K562 (cell line): ENCODE measurements at regions not wholly inside any gene's neighbourhood (a gene's known extent, or its start where the extent isn't known, plus 50 kb on each side); places are given as distances from the start of the nearest gene placed in this dataset.

Experiments used
- ATAC-seq: fragments of 200-7000 bp; cut with Tn5 transposase; 3 replicates; pipeline ENCODE4 v1.9.1; 2020; ENCODE audit warnings: moderate library complexity
- BruUV-seq: library from RNA; stranded (reverse); fragments of 400-500 nt; replicated peaks from 2 replicates; lab custom pipeline; 2021; lab: Mats Ljungman, UMichigan
- CTCF ChIA-PET: fragments of 300-600 bp; formaldehyde crosslinking; extraction: SDS; loops from one replicate; lab custom pipeline; 2021; ENCODE audit warnings: low intra/inter-chr PET ratio; lab: Yijun Ruan, JAX
- POLR2A ChIA-PET: fragments of 300-600, 350-650 bp; sonication (Branson Sonifier 250); formaldehyde crosslinking; extraction: SDS; loops from one replicate; lab custom pipeline; 2021; ENCODE audit warnings: antibody characterized with exemption, inconsistent platforms; lab: Yijun Ruan, JAX
- DNase-seq, 4 experiments: peaks; one replicate each; pipeline versions ENCODE4 v3.0.0 to v3.0.0-alpha.2; 2011 to 2018; ENCODE audit warnings: low spot score in 3 of 4, mixed read lengths in 3 of 4; ENCODE audit errors: extremely low read depth in 1 of 4
- FAIRE-seq: peaks from 2 replicates; lab custom pipeline; 2011; peaks lifted over from hg19 to GRCh38; lab: Jason Lieb, UNC
- H2AFZ ChIP-seq: 2 replicates; pipeline ENCODE4 v1.6.0; 2011; ENCODE audit warnings: low read depth, low read length, control low read depth, inconsistent platforms
- H3K27ac ChIP-seq: fragments of 200-600 bp; 3 replicates; pipeline ENCODE4 v1.8.0; 2011; ENCODE audit warnings: low read depth, mild to moderate bottlenecking, control low read depth, inconsistent platforms, low read length, moderate library complexity, mixed read lengths; ENCODE audit errors: extremely low read depth
- H3K27me3 ChIP-seq, 2 experiments: fragments of 300-600 bp in 1 of 2; 2 replicates in 1 of 2; 3 replicates in 1 of 2; pipeline versions ENCODE4 v1.6.0 to v1.8.0; 2011; ENCODE audit warnings: inconsistent platforms in 2 of 2, low read length in 2 of 2, mild to moderate bottlenecking in 1 of 2, mixed read lengths in 1 of 2, moderate library complexity in 1 of 2; ENCODE audit not compliant: control insufficient read depth in 2 of 2, insufficient read depth in 2 of 2
- H3K36me3 ChIP-seq: fragments of 300-600 bp; 3 replicates; pipeline ENCODE4 v1.8.0; 2011; ENCODE audit warnings: mild to moderate bottlenecking, low read length, inconsistent platforms; ENCODE audit not compliant: control insufficient read depth, insufficient read depth
- H3K4me1 ChIP-seq, 2 experiments: fragments of 200-600 bp in 1 of 2; replicated peaks in 1 of 2; 2 replicates in 1 of 2; 3 replicates in 1 of 2; pipeline versions ENCODE4 v1.5.1 to v1.8.0; 2011; ENCODE audit warnings: inconsistent platforms in 2 of 2, low read length in 2 of 2, mild to moderate bottlenecking in 1 of 2, mixed read lengths in 1 of 2, moderate library complexity in 1 of 2; ENCODE audit not compliant: control insufficient read depth in 2 of 2, insufficient read depth in 2 of 2
- H3K4me2 ChIP-seq: 2 replicates; pipeline ENCODE4 v1.6.1; 2011; ENCODE audit warnings: low read length, control low read depth, inconsistent platforms, mixed read lengths; ENCODE audit not compliant: insufficient read depth
- H3K4me3 ChIP-seq: fragments of 200-600 bp; sonication (generic), shearing (Covaris generic); 2 replicates; pipeline ENCODE4 v1.5.1; 2016; ENCODE audit warnings: control low read depth, inconsistent platforms
- H3K79me2 ChIP-seq: fragments of 200-600 bp; 3 replicates; pipeline ENCODE4 v1.8.0; 2011; ENCODE audit warnings: low read length, inconsistent platforms; ENCODE audit not compliant: control insufficient read depth, insufficient read depth
- H3K9ac ChIP-seq, 2 experiments: 2 replicates each; pipeline versions ENCODE4 v1.6.0 to v1.6.1; 2011; ENCODE audit warnings: low read depth in 2 of 2, low read length in 2 of 2, control low read depth in 1 of 2, inconsistent platforms in 1 of 2, mild to moderate bottlenecking in 1 of 2, mixed read lengths in 1 of 2; ENCODE audit not compliant: insufficient read depth in 1 of 2
- H3K9me1 ChIP-seq: one replicate; pipeline ENCODE4 v1.6.0; 2011; ENCODE audit warnings: inconsistent platforms, mild to moderate bottlenecking, low read length, moderate library complexity; ENCODE audit not compliant: control insufficient read depth, insufficient read depth
- H3K9me3 ChIP-seq: replicated peaks from 2 replicates; pipeline ENCODE4 v1.5.1; 2011; ENCODE audit warnings: low read depth, low read length, inconsistent platforms; ENCODE audit not compliant: control insufficient read depth, insufficient read depth
- H4K20me1 ChIP-seq: replicated peaks from 2 replicates; pipeline ENCODE4 v1.6.1; 2011; ENCODE audit warnings: low read length, inconsistent platforms, mixed read lengths; ENCODE audit not compliant: control insufficient read depth, insufficient read depth
- EWSR1 ChIP-seq: fragments of 450-650 bp; IDR thresholded peaks from 2 replicates; pipeline ENCODE4 v1.6.1; 2018; ENCODE audit warnings: borderline replicate concordance, mild to moderate bottlenecking, low read depth, moderate library complexity; ENCODE audit not compliant: partially characterized antibody
- FOXJ3 ChIP-seq: sonication (generic); formaldehyde crosslinking; IDR thresholded peaks from 2 replicates; pipeline ENCODE4 v1.4.0; 2020; ENCODE audit warnings: mild to moderate bottlenecking, missing genetic modification reagents
- ILF3 ChIP-seq: fragments of 450-650 bp; IDR thresholded peaks from 2 replicates; pipeline ENCODE4 v1.6.1; 2018; ENCODE audit warnings: antibody characterized with exemption, mild to moderate bottlenecking, moderate library complexity, borderline replicate concordance
- NEUROD1 ChIP-seq: fragments of 150-350 bp; IDR thresholded peaks from 2 replicates; pipeline ENCODE4 v1.6.1; 2014; ENCODE audit warnings: borderline replicate concordance, low read length, low read depth; ENCODE audit not compliant: partially characterized antibody
- NR1H2 ChIP-seq: sonication (generic); formaldehyde crosslinking; IDR thresholded peaks from 2 replicates; pipeline ENCODE4 v1.4.0; 2020; ENCODE audit warnings: mild to moderate bottlenecking, missing genetic modification reagents
- PTBP1 ChIP-seq: fragments of 200-400 bp; formaldehyde crosslinking; IDR thresholded peaks from 2 replicates; pipeline ENCODE4 v1.6.1; 2017; ENCODE audit warnings: low read depth, low read length
- RBBP5 ChIP-seq: fragments of 200-600 bp; sonication (generic); IDR thresholded peaks from 2 replicates; pipeline ENCODE4 v1.6.1; 2012; ENCODE audit warnings: borderline replicate concordance, mild to moderate bottlenecking, low read length, control low read depth, inconsistent platforms; ENCODE audit not compliant: insufficient read depth, poor library complexity, severe bottlenecking
- RFX5 ChIP-seq: IDR thresholded peaks from 2 replicates; pipeline ENCODE4 v1.6.1; 2011; ENCODE audit warnings: low read depth, mild to moderate bottlenecking, improper control_type of control experiment, low read length
- ZNF224 ChIP-seq: sonication (generic); formaldehyde crosslinking; IDR thresholded peaks from 2 replicates; pipeline ENCODE4 v1.8.0; 2022; ENCODE audit warnings: mild to moderate bottlenecking, missing genetic modification reagents
- WGBS: fragments of 100-300 bp; shearing (Covaris generic); methylation state at CpG from one replicate; pipeline ENCODE4 v1.1.6; 2016; ENCODE audit warnings: low coverage, mixed read lengths; ENCODE audit not compliant: insufficient coverage; ENCODE audit errors: missing lambda C conversion rate; 5-methylcytosine and 5-hydroxymethylcytosine counted together
- in situ Hi-C: fragments of 300-500 bp; cut with MboI; formaldehyde crosslinking; loops from 4 replicates; pipeline ENCODE4 v1.15.0; 2018; ENCODE audit warnings: inconsistent platforms, mixed read lengths
- intact Hi-C: fragments of 100-400 bp; cut with micrococcal nuclease; formaldehyde crosslinking; loops from 2 replicates; pipeline ENCODE4 v1.14.2; 2022
- TF ChIP-seq, protein P1 (sequence below): fragments of 250-450 bp; sonication (Bioruptor Pico); IDR thresholded peaks from 2 replicates; pipeline ENCODE4 v1.4.0; 2020; ENCODE audit warnings: mild to moderate bottlenecking
- TF ChIP-seq, protein P2 (sequence below): sonication (generic); formaldehyde crosslinking; IDR thresholded peaks from 2 replicates; pipeline ENCODE4 v1.8.0; 2022; ENCODE audit warnings: missing genetic modification reagents, mild to moderate bottlenecking, moderate library complexity, borderline replicate concordance
- TF ChIP-seq, protein P3 (sequence below): sonication (generic); formaldehyde crosslinking; IDR thresholded peaks from 2 replicates; pipeline ENCODE4 v1.8.0; 2022; ENCODE audit warnings: mild to moderate bottlenecking, low read depth, missing genetic modification reagents
- TF ChIP-seq, protein P4 (sequence below): sonication (generic); formaldehyde crosslinking; IDR thresholded peaks from 2 replicates; pipeline ENCODE4 v1.8.1; 2023; ENCODE audit warnings: mild to moderate bottlenecking, missing genetic modification reagents
- TF ChIP-seq, protein P5 (sequence below): fragments of 250-450 bp; sonication (Bioruptor Pico); IDR thresholded peaks from 2 replicates; pipeline ENCODE4 v1.8.0; 2021; ENCODE audit warnings: borderline replicate concordance, mild to moderate bottlenecking, moderate library complexity; ENCODE audit not compliant: poor library complexity, severe bottlenecking

DNA sequence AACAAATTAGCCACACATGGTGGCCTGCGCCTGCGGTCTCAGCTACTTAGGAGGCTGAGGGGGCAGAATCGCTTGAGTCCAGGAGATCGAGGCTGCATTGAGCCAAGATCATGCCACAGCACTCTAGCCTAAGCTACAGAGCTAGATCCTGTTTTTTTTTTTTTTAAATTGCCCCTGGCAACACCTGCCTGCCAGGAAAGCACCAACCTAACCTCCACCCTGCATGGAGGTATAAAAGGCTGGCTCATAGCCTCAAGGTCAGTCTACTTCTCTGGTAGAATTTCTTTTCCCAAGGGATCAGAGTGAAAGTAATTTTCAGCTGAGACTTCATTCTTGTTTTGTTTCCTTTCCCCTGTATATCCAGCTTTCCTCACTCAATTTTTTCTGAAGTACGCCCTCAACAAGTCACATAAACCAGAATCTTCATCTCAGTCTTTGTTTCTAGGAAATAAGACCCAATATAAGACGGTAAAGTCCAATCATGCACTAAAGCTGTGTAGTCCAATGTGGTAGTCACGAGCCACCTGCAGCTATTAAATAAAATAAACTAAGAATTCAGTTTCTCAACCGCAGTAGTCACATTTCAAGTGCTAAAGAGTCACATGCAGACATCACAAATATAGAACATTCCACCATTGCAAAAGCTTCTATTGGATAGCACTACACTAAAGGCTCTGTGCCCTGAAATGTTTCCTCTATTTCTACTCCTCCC, 113.3 kb downstream of the HPGD start:
- FAIRE-seq (no peak), DNase-seq (no peak), ATAC-seq (no peak)
- H3K27ac ChIP-seq = no peak overlapping the region
- POLR2A ChIA-PET = no interaction called here
- H3K4me3 ChIP-seq = no peak overlapping the region
- intact Hi-C loops = no loop called here
- no peak overlapping the region for H3K4me2 ChIP-seq
- no peaks in the 10 kb centered on the region for H3K27me3 ChIP-seq
- H4K20me1 ChIP-seq = no peaks in the 10 kb centered on the region
- H2AFZ ChIP-seq = peak overlapping the region; percentile 15; the same call in 1 of the 2 replicates
- no peaks in the 10 kb centered on the region for H3K9me3 ChIP-seq
- H3K36me3 ChIP-seq = no peaks in the 10 kb centered on the region
- no TSS peak for BruUV-seq
- H3K4me1 ChIP-seq = no peaks in the 10 kb centered on the region
- H3K9me1 ChIP-seq = no peaks in the 10 kb centered on the region
- in situ Hi-C loops = no loop called here
- H3K9ac ChIP-seq = no peak overlapping the region
- TF ChIP-seq ILF3 (no peak), RBBP5 (no peak), ZNF224 (CRISPR knock-in tag) (no peak), FOXJ3 (no peak), NR1H2 (CRISPR knock-in tag) (no peak), RFX5 (no peak), PTBP1 (no peak), EWSR1 (no peak), NEUROD1 (no peak)
- TF ChIP-seq, protein P1, sequence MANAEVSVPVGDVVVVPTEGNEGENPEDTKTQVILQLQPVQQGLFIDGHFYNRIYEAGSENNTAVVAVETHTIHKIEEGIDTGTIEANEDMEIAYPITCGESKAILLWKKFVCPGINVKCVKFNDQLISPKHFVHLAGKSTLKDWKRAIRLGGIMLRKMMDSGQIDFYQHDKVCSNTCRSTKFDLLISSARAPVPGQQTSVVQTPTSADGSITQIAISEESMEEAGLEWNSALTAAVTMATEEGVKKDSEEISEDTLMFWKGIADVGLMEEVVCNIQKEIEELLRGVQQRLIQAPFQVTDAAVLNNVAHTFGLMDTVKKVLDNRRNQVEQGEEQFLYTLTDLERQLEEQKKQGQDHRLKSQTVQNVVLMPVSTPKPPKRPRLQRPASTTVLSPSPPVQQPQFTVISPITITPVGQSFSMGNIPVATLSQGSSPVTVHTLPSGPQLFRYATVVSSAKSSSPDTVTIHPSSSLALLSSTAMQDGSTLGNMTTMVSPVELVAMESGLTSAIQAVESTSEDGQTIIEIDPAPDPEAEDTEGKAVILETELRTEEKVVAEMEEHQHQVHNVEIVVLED (CRISPR knock-in tag) = no peak
- TF ChIP-seq, protein P2, sequence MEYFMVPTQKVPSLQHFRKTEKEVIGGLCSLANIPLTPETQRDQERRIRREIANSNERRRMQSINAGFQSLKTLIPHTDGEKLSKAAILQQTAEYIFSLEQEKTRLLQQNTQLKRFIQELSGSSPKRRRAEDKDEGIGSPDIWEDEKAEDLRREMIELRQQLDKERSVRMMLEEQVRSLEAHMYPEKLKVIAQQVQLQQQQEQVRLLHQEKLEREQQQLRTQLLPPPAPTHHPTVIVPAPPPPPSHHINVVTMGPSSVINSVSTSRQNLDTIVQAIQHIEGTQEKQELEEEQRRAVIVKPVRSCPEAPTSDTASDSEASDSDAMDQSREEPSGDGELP = no peak
- TF ChIP-seq, protein P3, sequence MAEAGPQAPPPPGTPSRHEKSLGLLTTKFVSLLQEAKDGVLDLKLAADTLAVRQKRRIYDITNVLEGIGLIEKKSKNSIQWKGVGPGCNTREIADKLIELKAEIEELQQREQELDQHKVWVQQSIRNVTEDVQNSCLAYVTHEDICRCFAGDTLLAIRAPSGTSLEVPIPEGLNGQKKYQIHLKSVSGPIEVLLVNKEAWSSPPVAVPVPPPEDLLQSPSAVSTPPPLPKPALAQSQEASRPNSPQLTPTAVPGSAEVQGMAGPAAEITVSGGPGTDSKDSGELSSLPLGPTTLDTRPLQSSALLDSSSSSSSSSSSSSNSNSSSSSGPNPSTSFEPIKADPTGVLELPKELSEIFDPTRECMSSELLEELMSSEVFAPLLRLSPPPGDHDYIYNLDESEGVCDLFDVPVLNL (CRISPR knock-in tag) = no peak
- TF ChIP-seq, protein P4, sequence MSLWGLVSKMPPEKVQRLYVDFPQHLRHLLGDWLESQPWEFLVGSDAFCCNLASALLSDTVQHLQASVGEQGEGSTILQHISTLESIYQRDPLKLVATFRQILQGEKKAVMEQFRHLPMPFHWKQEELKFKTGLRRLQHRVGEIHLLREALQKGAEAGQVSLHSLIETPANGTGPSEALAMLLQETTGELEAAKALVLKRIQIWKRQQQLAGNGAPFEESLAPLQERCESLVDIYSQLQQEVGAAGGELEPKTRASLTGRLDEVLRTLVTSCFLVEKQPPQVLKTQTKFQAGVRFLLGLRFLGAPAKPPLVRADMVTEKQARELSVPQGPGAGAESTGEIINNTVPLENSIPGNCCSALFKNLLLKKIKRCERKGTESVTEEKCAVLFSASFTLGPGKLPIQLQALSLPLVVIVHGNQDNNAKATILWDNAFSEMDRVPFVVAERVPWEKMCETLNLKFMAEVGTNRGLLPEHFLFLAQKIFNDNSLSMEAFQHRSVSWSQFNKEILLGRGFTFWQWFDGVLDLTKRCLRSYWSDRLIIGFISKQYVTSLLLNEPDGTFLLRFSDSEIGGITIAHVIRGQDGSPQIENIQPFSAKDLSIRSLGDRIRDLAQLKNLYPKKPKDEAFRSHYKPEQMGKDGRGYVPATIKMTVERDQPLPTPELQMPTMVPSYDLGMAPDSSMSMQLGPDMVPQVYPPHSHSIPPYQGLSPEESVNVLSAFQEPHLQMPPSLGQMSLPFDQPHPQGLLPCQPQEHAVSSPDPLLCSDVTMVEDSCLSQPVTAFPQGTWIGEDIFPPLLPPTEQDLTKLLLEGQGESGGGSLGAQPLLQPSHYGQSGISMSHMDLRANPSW (CRISPR knock-in tag) = no peak
- TF ChIP-seq, protein P5, sequence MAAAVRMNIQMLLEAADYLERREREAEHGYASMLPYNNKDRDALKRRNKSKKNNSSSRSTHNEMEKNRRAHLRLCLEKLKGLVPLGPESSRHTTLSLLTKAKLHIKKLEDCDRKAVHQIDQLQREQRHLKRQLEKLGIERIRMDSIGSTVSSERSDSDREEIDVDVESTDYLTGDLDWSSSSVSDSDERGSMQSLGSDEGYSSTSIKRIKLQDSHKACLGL (CRISPR knock-in tag) = no peak
- 77% methylated on average over 7 of the region's 8 CpGs for WGBS
- CTCF ChIA-PET = no interaction called here
- no peaks in the 10 kb centered on the region for H3K79me2 ChIP-seq
